H9 (cell line): ENCODE measurements at regions not wholly inside any gene's neighbourhood (a gene's known extent, or its start where the extent isn't known, plus 50 kb on each side); places are given as distances from the start of the nearest gene placed in this dataset.
A peak's percentile ranks its signal among the peaks of the same experiment; 100 is the strongest.

ENCODE experiments used
- DNase-seq: peaks from one replicate; pipeline ENCODE4 v3.0.0-alpha.2; 2017
- H2AFZ ChIP-seq: one replicate; pipeline ENCODE4 v1.6.1; 2013; ENCODE audit warnings: mild to moderate bottlenecking, low read length, control low read depth, moderate library complexity
- H2AK5ac ChIP-seq: 2 replicates; pipeline ENCODE4 v1.6.1; 2013; ENCODE audit warnings: low read length, control low read depth, mixed read lengths; ENCODE audit not compliant: insufficient read length
- H2BK120ac ChIP-seq: one replicate; pipeline ENCODE4 v1.6.1; 2013; ENCODE audit warnings: low read depth, mild to moderate bottlenecking, low read length, control low read depth, inconsistent platforms; ENCODE audit not compliant: poor library complexity, severe bottlenecking
- H2BK12ac ChIP-seq: 2 replicates; pipeline ENCODE4 v1.6.1; 2013; ENCODE audit warnings: low read length, control low read depth, mixed read lengths, low read depth; ENCODE audit not compliant: insufficient read length
- H2BK15ac ChIP-seq: 2 replicates; pipeline ENCODE4 v1.6.1; 2013; ENCODE audit warnings: low read depth, low read length, control low read depth
- H2BK20ac ChIP-seq: one replicate; pipeline ENCODE4 v1.6.1; 2013; ENCODE audit warnings: low read depth, mild to moderate bottlenecking, low read length, control low read depth, inconsistent platforms; ENCODE audit not compliant: poor library complexity, severe bottlenecking
- H2BK5ac ChIP-seq: 2 replicates; pipeline ENCODE4 v1.6.1; 2013; ENCODE audit warnings: low read length, control low read depth, mixed read lengths; ENCODE audit not compliant: insufficient read length
- H3K14ac ChIP-seq: 2 replicates; pipeline ENCODE4 v1.6.1; 2013; ENCODE audit warnings: low read length, control low read depth; ENCODE audit not compliant: insufficient read depth
- H3K18ac ChIP-seq: 2 replicates; pipeline ENCODE4 v1.6.1; 2013; ENCODE audit warnings: low read depth, mild to moderate bottlenecking, mixed read lengths, low read length, control low read depth; ENCODE audit not compliant: insufficient read length
- H3K23ac ChIP-seq: 2 replicates; pipeline ENCODE4 v1.6.1; 2013; ENCODE audit warnings: low read length, control low read depth, mixed read lengths, low read depth; ENCODE audit not compliant: insufficient read length
- H3K23me2 ChIP-seq: 2 replicates; pipeline ENCODE4 v1.6.1; 2013; ENCODE audit warnings: low read depth, mild to moderate bottlenecking, mixed read lengths, low read length, control low read depth; ENCODE audit not compliant: insufficient read length, poor library complexity, severe bottlenecking
- H3K27ac ChIP-seq: 2 replicates; pipeline ENCODE4 v1.5.1; 2013; ENCODE audit warnings: low read length, control low read depth, mixed read lengths, low read depth; ENCODE audit not compliant: insufficient read length
- H3K27me3 ChIP-seq: 2 replicates; pipeline ENCODE4 v1.6.1; 2013; ENCODE audit warnings: low read length, control low read depth, inconsistent platforms; ENCODE audit not compliant: insufficient read depth
- H3K4ac ChIP-seq: 2 replicates; pipeline ENCODE4 v1.6.1; 2013; ENCODE audit warnings: low read depth, mild to moderate bottlenecking, control low read depth, inconsistent platforms, low read length, moderate library complexity
- H3K4me1 ChIP-seq: 2 replicates; pipeline ENCODE4 v1.6.1; 2013; ENCODE audit warnings: low read length, control low read depth, inconsistent platforms; ENCODE audit not compliant: insufficient read depth
- H3K4me2 ChIP-seq: 2 replicates; pipeline ENCODE4 v1.6.1; 2013; ENCODE audit warnings: low read length, control low read depth, mixed read lengths; ENCODE audit not compliant: insufficient read length, insufficient read depth
- H3K56ac ChIP-seq: 2 replicates; pipeline ENCODE4 v1.6.1; 2013; ENCODE audit warnings: low read depth, mild to moderate bottlenecking, mixed read lengths, low read length, control low read depth; ENCODE audit not compliant: insufficient read length
- H3K79me1 ChIP-seq: 2 replicates; pipeline ENCODE4 v1.6.1; 2013; ENCODE audit warnings: low read depth, mild to moderate bottlenecking, moderate library complexity, low read length, control low read depth, inconsistent platforms; ENCODE audit not compliant: insufficient read depth, poor library complexity, severe bottlenecking
- H3K79me2 ChIP-seq: 2 replicates; pipeline ENCODE4 v1.6.1; 2013; ENCODE audit warnings: low read length, control low read depth, inconsistent platforms; ENCODE audit not compliant: insufficient read depth
- H3K9ac ChIP-seq: 2 replicates; pipeline ENCODE4 v1.6.1; 2013; ENCODE audit warnings: low read length, control low read depth, mixed read lengths; ENCODE audit not compliant: insufficient read length; ENCODE audit errors: extremely low read depth
- H3K9me3 ChIP-seq: one replicate; pipeline ENCODE4 v1.6.1; 2013; ENCODE audit warnings: low read depth, low read length, inconsistent platforms; ENCODE audit not compliant: control insufficient read depth
- H3T11ph ChIP-seq: one replicate; pipeline ENCODE4 v1.6.1; 2013; ENCODE audit warnings: mild to moderate bottlenecking, low read length, control low read depth, inconsistent platforms
- H4K20me1 ChIP-seq: one replicate; pipeline ENCODE4 v1.6.1; 2013; ENCODE audit not compliant: control insufficient read depth, insufficient read length, insufficient read depth
- H4K5ac ChIP-seq: 2 replicates; pipeline ENCODE4 v1.6.1; 2013; ENCODE audit warnings: low read depth, mild to moderate bottlenecking, mixed read lengths, low read length, control low read depth; ENCODE audit not compliant: insufficient read length
- H4K8ac ChIP-seq: replicated peaks from 2 replicates; pipeline ENCODE4 v1.6.1; 2013; ENCODE audit warnings: low read length, control low read depth, mixed read lengths, low read depth; ENCODE audit not compliant: insufficient read length
- H4K91ac ChIP-seq: 2 replicates; pipeline ENCODE4 v1.6.1; 2013; ENCODE audit warnings: low read depth, mild to moderate bottlenecking, moderate library complexity, mixed read lengths, low read length, control low read depth; ENCODE audit not compliant: insufficient read length
- H3K27ac Mint-ChIP-seq, 3 experiments: 2 replicates in 2 of 3; 3 replicates in 1 of 3; pipeline ENCODE4 v1.8.0; 2020 to 2021; ENCODE audit warnings: mixed read lengths in 3 of 3, mild to moderate bottlenecking in 1 of 3, moderate library complexity in 1 of 3
- H3K27me3 Mint-ChIP-seq: 2 replicates; pipeline ENCODE4 v1.8.0; 2021; ENCODE audit warnings: low read depth, mild to moderate bottlenecking, moderate library complexity, mixed read lengths
- H3K36me3 Mint-ChIP-seq, 3 experiments: 2 replicates in 2 of 3; 3 replicates in 1 of 3; pipeline ENCODE4 v1.8.0; 2020 to 2021; ENCODE audit warnings: low read depth in 3 of 3, mixed read lengths in 3 of 3; ENCODE audit not compliant: insufficient read depth in 1 of 3
- H3K4me1 Mint-ChIP-seq, 2 experiments: 2 replicates each; pipeline ENCODE4 v1.8.0; 2020; ENCODE audit warnings: mixed read lengths in 2 of 2
- H3K4me3 Mint-ChIP-seq, 2 experiments: 2 replicates in 1 of 2; 3 replicates in 1 of 2; pipeline ENCODE4 v1.8.0; 2020 to 2021; ENCODE audit warnings: mild to moderate bottlenecking in 2 of 2, mixed read lengths in 2 of 2, moderate library complexity in 1 of 2
- H3K9me3 Mint-ChIP-seq, 2 experiments: 2 replicates in 1 of 2; 3 replicates in 1 of 2; pipeline ENCODE4 v1.8.0; 2020; ENCODE audit warnings: mild to moderate bottlenecking in 2 of 2, mixed read lengths in 2 of 2, moderate library complexity in 1 of 2
- CTCF ChIP-seq: fragments of 200-600 bp; sonication (generic); conservative IDR thresholded peaks from 3 replicates; pipeline ENCODE4 v1.8.0; 2021; ENCODE audit warnings: antibody characterized with exemption, mild to moderate bottlenecking
- WGBS: extraction: QIAGEN DNeasy Blood & Tissue Kit; methylation state at CpG from one replicate; pipeline ENCODE4 v1.1.7; 2013; ENCODE audit warnings: missing lambda C conversion rate, low lambda C conversion rate, mixed read lengths; ENCODE audit not compliant: insufficient read length; ENCODE audit errors: extremely low coverage; 5-methylcytosine and 5-hydroxymethylcytosine counted together

DNA sequence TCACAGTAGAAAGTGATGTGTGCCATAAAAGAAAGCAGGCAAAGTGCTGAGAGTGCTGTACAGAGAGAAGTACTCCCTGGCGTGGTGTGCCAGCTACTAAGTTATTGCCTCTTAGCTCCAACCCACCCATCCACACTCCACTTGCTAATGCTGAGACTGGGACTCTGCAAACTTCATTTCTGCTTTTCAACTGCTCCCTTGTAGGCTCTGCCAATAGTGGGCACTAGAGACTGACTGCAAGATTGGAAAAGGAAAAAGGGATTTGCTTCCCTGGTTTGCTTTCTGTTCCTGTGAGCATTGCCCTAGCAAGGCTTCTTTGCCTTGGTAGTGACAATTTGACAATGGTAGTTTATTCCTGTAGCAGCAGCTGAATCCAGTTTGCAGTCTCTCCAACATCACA is 56.5 kb upstream of the TMEM108 start:
- H3K27me3 ChIP-seq = no peaks in the 10 kb centered on the region
- no peak overlapping the region for H3K4ac ChIP-seq
- H3K27ac Mint-ChIP-seq = no peak overlapping the region
- TF ChIP-seq CTCF = peak; percentile 47
- no peaks in the 10 kb centered on the region; the same call in 1 of the 2 replicates for H3K27me3 Mint-ChIP-seq
- no peak overlapping the region for H2BK120ac ChIP-seq
- no peaks in the 10 kb centered on the region for H3K79me2 ChIP-seq
- no peak overlapping the region for H3K4me3 Mint-ChIP-seq
- no peak overlapping the region for H2BK15ac ChIP-seq
- H3K9me3 ChIP-seq = no peaks in the 10 kb centered on the region
- H3K56ac ChIP-seq = no peak overlapping the region
- no peak overlapping the region for H3K14ac ChIP-seq
- H3K79me1 ChIP-seq = no peaks in the 10 kb centered on the region
- H3K9ac ChIP-seq = no peak overlapping the region
- DNase-seq = peak; percentile 23
- H4K8ac ChIP-seq = no peak overlapping the region
- no peak overlapping the region for H3K4me2 ChIP-seq
- no peak overlapping the region for H2AK5ac ChIP-seq
- no peaks in the 10 kb centered on the region for H3K4me1 ChIP-seq
- H2AFZ ChIP-seq = no peak overlapping the region
- no peak overlapping the region for H2BK12ac ChIP-seq
- H3K18ac ChIP-seq = no peak overlapping the region
- H2BK5ac ChIP-seq = no peak overlapping the region
- H3K9me3 Mint-ChIP-seq = no peaks in the 10 kb centered on the region
- H3K36me3 Mint-ChIP-seq = peaks cover 0 to 7% (median 0%) of the 10 kb centered on the region in 3 experiments; a peak in 1 of 7 replicates
- H3K27ac ChIP-seq = no peak overlapping the region
- H4K20me1 ChIP-seq = no peaks in the 10 kb centered on the region
- H2BK20ac ChIP-seq = no peak overlapping the region
- H3T11ph ChIP-seq = no peak overlapping the region
- no peak overlapping the region for H4K5ac ChIP-seq
- H3K23me2 ChIP-seq = no peaks in the 10 kb centered on the region
- no peaks in the 10 kb centered on the region for H3K4me1 Mint-ChIP-seq
- H4K91ac ChIP-seq = no peak overlapping the region
- H3K23ac ChIP-seq = no peak overlapping the region
- WGBS = no CpG with 5 or more reads among the region's 1 CpG
